Tibial artery (tissue), 4 donors: ENCODE measurements at regions not wholly inside any gene's neighbourhood (a gene's known extent, or its start where the extent isn't known, plus 50 kb on each side); places are given as distances from the start of the nearest gene placed in this dataset.

ENCODE experiments used
- DNase-seq, 2 donors: peaks; one replicate each; pipeline ENCODE4 v3.0.0-alpha.2; 2019
- H3K27ac ChIP-seq, 2 donors: fragments of 200-600 bp; sonication (generic) in 1 of 2; 1 replicate in 1 of 2; 2 replicates in 1 of 2; pipeline ENCODE4 v1.5.1; 2018 to 2019; ENCODE audit warnings: mild to moderate bottlenecking in 1 of 2
- H3K27me3 ChIP-seq, 2 donors: fragments of 200-600 bp; sonication (generic) in 1 of 2; one replicate each; pipeline versions ENCODE4 v1.5.1 to v1.6.0; 2016 to 2019
- H3K36me3 ChIP-seq, 3 donors: fragments of 200-600 bp; sonication (generic) in 2 of 3; one replicate each; pipeline ENCODE4 v1.5.1; 2016 to 2019; ENCODE audit warnings: mild to moderate bottlenecking in 2 of 3
- H3K4me1 ChIP-seq, 4 donors: fragments of 200-600 bp; sonication (generic) in 2 of 4; 1 replicate in 3 of 4; 2 replicates in 1 of 4; pipeline ENCODE4 v1.5.1; 2016 to 2019
- H3K4me3 ChIP-seq, 2 donors: fragments of 200-600 bp; sonication (generic) in 1 of 2; 1 replicate in 1 of 2; 2 replicates in 1 of 2; pipeline ENCODE4 v1.5.1; 2018 to 2019; ENCODE audit warnings: mild to moderate bottlenecking in 2 of 2
- H3K9me3 ChIP-seq, 3 donors: fragments of 200-600 bp; sonication (generic) in 1 of 3; one replicate each; pipeline ENCODE4 v1.5.1; 2016 to 2019
- intact Hi-C: fragments of 100-400 bp; cut with DNase I; formaldehyde crosslinking; loops from one replicate; pipeline ENCODE4 v1.15.0; 2023; ENCODE audit warnings: low total_unique reads
- TF ChIP-seq, protein P1 (sequence below), 2 experiments: fragments of 200-600 bp in 1 of 2; fragments of 450-650 bp in 1 of 2; IDR thresholded peaks; one replicate each; pipeline ENCODE4 v1.5.1; 2017 to 2019; ENCODE audit warnings: antibody characterized with exemption in 2 of 2, mild to moderate bottlenecking in 1 of 2, moderate library complexity in 1 of 2

DNA sequence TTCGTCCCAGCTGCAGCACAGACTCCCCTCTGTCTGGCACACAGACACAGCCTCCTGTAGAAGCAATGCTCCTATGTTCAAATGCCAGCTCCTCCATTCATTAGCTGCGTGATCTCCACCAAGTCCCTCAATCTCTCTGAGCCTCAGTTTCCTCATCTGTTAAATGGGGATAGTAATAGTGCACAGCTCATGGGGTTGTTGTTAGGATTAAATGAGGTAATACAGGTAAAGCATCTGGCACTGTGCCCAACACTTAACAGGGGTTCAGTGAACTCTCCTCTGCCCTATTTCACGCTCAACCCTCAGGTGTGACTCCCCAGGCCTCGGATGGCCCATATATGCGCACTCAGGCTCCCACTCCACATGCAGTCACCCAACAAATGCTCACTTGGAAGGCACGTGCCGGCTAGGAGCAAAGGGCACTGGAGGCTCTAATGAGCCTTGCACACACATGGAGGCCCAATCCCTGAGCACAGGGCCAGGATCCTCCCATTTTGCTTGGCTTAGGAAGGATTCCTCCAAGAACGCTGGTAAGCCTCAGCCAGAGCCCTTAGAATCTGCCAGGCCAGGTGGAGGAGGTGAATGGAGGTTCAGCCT lies 176.0 kb upstream of the LINGO1 start:
- Histone ChIP-seq H3K9me3 (no peaks in the 10 kb centered on the region), H3K4me3 (no peak overlapping the region), H3K4me1 (no peaks in the 10 kb centered on the region), H3K27ac (no peak overlapping the region), H3K36me3 (no peaks in the 10 kb centered on the region), H3K27me3 (peaks cover 0 to 14% of the 10 kb centered on the region in 2 donors)
- intact Hi-C loops: no loop called here
- TF ChIP-seq, protein P1, sequence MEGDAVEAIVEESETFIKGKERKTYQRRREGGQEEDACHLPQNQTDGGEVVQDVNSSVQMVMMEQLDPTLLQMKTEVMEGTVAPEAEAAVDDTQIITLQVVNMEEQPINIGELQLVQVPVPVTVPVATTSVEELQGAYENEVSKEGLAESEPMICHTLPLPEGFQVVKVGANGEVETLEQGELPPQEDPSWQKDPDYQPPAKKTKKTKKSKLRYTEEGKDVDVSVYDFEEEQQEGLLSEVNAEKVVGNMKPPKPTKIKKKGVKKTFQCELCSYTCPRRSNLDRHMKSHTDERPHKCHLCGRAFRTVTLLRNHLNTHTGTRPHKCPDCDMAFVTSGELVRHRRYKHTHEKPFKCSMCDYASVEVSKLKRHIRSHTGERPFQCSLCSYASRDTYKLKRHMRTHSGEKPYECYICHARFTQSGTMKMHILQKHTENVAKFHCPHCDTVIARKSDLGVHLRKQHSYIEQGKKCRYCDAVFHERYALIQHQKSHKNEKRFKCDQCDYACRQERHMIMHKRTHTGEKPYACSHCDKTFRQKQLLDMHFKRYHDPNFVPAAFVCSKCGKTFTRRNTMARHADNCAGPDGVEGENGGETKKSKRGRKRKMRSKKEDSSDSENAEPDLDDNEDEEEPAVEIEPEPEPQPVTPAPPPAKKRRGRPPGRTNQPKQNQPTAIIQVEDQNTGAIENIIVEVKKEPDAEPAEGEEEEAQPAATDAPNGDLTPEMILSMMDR (IDR thresholded peaks at IDR 0.05): no peak
- DNase-seq: no peak

DNA sequence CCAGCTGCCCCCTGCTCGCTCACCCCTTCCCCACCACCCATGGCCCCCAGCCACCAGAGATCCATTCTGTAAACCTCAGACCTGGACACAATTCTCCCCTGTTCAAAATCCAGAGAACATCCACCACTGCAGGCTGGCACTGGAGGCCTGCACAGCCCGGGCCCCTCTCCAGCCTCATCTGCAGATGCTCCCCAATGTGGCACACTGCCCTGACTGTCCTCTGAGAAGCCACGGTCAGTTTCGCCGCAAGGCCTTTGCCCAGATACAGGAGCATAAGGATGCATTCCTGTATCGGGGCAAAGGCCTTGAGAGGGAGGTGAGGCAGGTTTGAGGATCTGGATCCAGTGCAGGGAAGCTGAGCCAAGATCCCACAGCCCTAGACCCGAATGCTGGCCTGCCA lies 175.4 kb upstream of the LINGO1 start:
- Histone ChIP-seq H3K27me3 (peaks cover 0 to 14% of the 10 kb centered on the region in 2 donors), H3K9me3 (no peaks in the 10 kb centered on the region), H3K4me3 (no peak overlapping the region), H3K36me3 (no peaks in the 10 kb centered on the region), H3K4me1 (no peaks in the 10 kb centered on the region), H3K27ac (no peak overlapping the region)
- DNase-seq: no peak
- intact Hi-C loops: no loop called here
- TF ChIP-seq, protein P1 (IDR thresholded peaks at IDR 0.05): no peak

DNA sequence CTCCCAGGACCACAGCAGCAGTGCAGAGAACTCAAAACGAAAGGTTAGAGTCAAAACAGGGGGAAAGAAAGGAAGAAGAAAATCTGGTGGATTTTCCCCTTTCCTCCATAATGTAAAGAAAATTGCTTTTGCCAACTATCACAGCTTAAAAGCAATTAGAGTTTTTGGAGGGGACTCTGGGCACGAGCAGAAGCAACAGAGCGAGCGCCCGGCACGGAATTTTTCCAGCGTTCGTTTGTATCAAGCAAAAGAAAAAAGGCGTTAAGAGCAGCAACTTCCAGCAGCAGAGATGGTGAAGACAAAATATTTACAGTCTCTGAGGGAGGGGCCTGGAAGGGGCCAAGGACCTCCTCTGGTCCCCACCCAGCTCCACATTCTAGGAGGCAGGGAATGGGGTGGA lies 174.9 kb upstream of the LINGO1 start:
- intact Hi-C loops: no loop called here
- H3K4me3 ChIP-seq: no peak overlapping the region
- H3K36me3 ChIP-seq: no peaks in the 10 kb centered on the region
- no peak overlapping the region for H3K27ac ChIP-seq
- no peak for DNase-seq
- H3K9me3 ChIP-seq: no peaks in the 10 kb centered on the region
- TF ChIP-seq, protein P1 (IDR thresholded peaks at IDR 0.05): no peak
- peaks cover 0 to 14% of the 10 kb centered on the region in 2 donors for H3K27me3 ChIP-seq
- no peaks in the 10 kb centered on the region for H3K4me1 ChIP-seq

DNA sequence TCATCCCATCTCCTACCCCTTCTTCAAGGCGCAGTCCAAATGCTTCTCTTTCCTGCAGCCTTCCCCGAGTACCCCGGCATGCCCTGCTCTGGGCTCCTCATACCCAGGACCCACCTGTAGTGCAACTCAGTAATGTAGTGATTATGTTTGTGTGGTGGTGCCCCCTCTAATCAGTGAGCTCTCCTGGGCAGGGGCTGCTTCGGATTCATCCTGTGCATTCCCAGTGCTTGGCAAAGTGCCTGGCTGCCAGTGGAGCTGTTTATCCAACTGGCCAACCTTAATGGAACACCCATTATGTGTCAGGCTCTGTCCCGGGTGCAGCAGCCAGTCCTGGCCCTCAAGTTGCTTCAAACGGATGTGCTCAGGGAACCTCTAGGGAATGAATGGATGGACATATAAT lies 174.4 kb upstream of the LINGO1 start:
- Histone ChIP-seq H3K36me3 (no peaks in the 10 kb centered on the region), H3K4me1 (no peaks in the 10 kb centered on the region), H3K9me3 (no peaks in the 10 kb centered on the region), H3K27me3 (peaks cover 0 to 14% of the 10 kb centered on the region in 2 donors), H3K27ac (no peak overlapping the region), H3K4me3 (no peak overlapping the region)
- no peak for DNase-seq
- TF ChIP-seq, protein P1 (IDR thresholded peaks at IDR 0.05): no peak
- intact Hi-C loops: no loop called here

DNA sequence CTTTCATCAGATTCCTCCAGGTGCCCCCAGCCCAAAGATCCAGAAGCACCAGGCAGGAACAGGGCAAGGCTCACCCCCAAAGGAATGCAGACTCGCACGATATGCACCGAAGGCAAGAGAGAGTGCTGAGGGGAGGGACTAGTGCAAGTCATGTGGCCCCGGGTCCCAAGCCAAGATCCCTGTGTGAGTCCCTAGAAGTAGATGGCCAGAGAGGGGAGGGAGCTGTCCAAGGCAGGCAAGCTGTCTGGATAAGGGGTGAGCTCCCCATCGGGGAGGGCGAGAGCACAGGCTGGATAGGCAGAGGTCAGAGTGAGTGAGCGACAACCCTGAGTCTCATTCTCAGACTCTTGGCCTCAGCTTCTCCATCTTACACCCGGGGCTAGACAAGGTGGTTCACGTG lies 171.5 kb upstream of the LINGO1 start:
- TF ChIP-seq, protein P1 (IDR thresholded peaks at IDR 0.05): no peak
- Histone ChIP-seq H3K27ac (no peak overlapping the region), H3K4me1 (no peaks in the 10 kb centered on the region), H3K4me3 (no peak overlapping the region), H3K36me3 (no peaks in the 10 kb centered on the region), H3K27me3 (peaks cover 0 to 9% of the 10 kb centered on the region in 2 donors), H3K9me3 (no peaks in the 10 kb centered on the region)
- no peak for DNase-seq
- intact Hi-C loops: no loop called here

DNA sequence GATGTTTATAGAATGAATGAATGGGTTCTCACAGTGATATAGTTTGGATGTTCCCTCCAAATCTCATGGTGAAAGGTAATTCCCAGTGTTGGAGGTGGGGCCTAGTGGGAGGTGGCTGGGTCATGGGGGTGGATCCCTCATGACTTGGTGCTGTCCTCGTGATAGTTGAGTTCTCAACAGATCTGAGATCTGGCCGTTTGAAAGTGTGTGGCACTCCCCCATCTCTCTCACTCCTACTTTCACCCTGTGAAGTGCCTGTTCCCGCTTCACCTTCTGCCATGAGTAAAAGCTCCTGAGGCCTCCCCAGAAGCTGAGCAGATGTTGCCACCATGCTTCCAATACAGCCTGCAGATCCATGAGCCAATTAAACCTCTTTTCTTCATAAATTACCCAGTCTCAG lies 170.8 kb upstream of the LINGO1 start:
- TF ChIP-seq, protein P1 (IDR thresholded peaks at IDR 0.05): no peak
- no peak overlapping the region for H3K27ac ChIP-seq
- H3K4me1 ChIP-seq: no peaks in the 10 kb centered on the region
- no peak overlapping the region for H3K4me3 ChIP-seq
- DNase-seq: no peak
- no peaks in the 10 kb centered on the region for H3K9me3 ChIP-seq
- intact Hi-C loops: no loop called here
- peaks cover 0 to 6% of the 10 kb centered on the region in 2 donors for H3K27me3 ChIP-seq
- H3K36me3 ChIP-seq: no peaks in the 10 kb centered on the region
